Type B pancreatic cell (in vitro differentiated cells): ENCODE measurements at regions not wholly inside any gene's neighbourhood (a gene's known extent, or its start where the extent isn't known, plus 50 kb on each side); places are given as distances from the start of the nearest gene placed in this dataset.
"Not testable (repeated sequence)": the region's sequence is repeated elsewhere in the genome, so short reads cannot be mapped to it uniquely, and the experiment has no call there.

Experiments
- DNase-seq: peaks from one replicate; pipeline ENCODE4 v3.0.0; 2021; ENCODE audit warnings: mixed read lengths; ENCODE audit not compliant: unreplicated experiment; ENCODE audit errors: extremely low spot score
- H3K27ac Mint-ChIP-seq: 2 replicates; pipeline ENCODE4 v1.8.0; 2021; ENCODE audit warnings: mild to moderate bottlenecking, mixed read lengths
- H3K27me3 Mint-ChIP-seq: 2 replicates; pipeline ENCODE4 v1.8.0; 2021; ENCODE audit warnings: mixed read lengths
- H3K36me3 Mint-ChIP-seq: 2 replicates; pipeline ENCODE4 v1.8.0; 2021; ENCODE audit warnings: mixed read lengths
- H3K4me1 Mint-ChIP-seq: one replicate; pipeline ENCODE4 v1.8.0; 2021; ENCODE audit warnings: mixed read lengths; ENCODE audit not compliant: unreplicated experiment
- H3K4me3 Mint-ChIP-seq: 2 replicates; pipeline ENCODE4 v1.8.0; 2021; ENCODE audit warnings: mild to moderate bottlenecking, mixed read lengths
- H3K9me3 Mint-ChIP-seq: 2 replicates; pipeline ENCODE4 v1.8.0; 2021; ENCODE audit warnings: mixed read lengths
- CTCF ChIP-seq: fragments of 200-600 bp; sonication (generic); conservative IDR thresholded peaks from 2 replicates; pipeline ENCODE4 v1.5.0; 2021; ENCODE audit warnings: antibody characterized with exemption, mild to moderate bottlenecking

DNA sequence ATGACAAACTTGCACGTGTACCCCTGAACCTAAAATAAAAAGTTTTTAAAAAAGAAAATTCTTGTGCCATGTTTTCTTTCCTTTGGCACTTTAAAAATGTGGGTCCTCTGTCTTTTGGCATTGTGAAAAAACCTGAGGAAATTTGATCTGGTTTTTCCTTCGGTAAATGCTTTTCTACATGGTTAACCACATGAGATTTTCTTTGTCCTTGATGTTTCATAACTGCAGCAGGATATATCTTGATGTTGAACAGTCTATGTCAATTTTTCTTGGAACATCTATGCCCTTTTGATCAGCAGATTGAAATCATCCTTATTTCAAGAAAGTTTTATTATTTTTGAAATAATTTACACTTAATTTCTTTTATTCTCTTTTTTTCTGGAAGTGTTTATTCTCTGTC, 109.1 kb downstream of the TMEM17 start:
- Mint-ChIP-seq H3K36me3 (no peaks in the 10 kb centered on the region), H3K27ac (no peak overlapping the region), H3K4me3 (no peak overlapping the region), H3K27me3 (no peaks in the 10 kb centered on the region), H3K4me1 (no peaks in the 10 kb centered on the region), H3K9me3 (no peaks in the 10 kb centered on the region)
- no peak for TF ChIP-seq CTCF
- no peak for DNase-seq

DNA sequence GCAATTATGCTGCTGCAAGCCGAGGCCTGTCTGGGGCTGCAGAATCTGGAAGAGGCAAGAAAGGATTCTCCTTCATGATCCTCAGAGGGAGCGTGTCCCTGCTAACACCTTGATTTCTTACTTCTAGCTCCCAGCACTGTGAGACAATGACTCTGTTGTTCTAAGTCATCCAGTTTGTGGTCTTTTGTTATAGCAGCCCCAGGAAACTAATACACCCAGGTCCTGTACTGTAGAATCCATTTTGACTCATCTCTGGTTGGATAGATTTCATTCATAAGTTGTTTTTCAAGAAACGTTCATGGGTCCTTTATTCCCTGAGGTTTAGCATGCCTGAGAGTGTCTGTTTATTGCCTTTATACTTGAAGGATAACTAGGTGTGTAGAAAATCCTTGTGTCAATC, 112.7 kb downstream of the TMEM17 start:
- no peaks in the 10 kb centered on the region for H3K9me3 Mint-ChIP-seq
- H3K36me3 Mint-ChIP-seq: no peaks in the 10 kb centered on the region
- no peak for DNase-seq
- H3K27me3 Mint-ChIP-seq: no peaks in the 10 kb centered on the region
- no peak overlapping the region for H3K27ac Mint-ChIP-seq
- no peak for TF ChIP-seq CTCF
- H3K4me1 Mint-ChIP-seq: no peaks in the 10 kb centered on the region
- H3K4me3 Mint-ChIP-seq: no peak overlapping the region

DNA sequence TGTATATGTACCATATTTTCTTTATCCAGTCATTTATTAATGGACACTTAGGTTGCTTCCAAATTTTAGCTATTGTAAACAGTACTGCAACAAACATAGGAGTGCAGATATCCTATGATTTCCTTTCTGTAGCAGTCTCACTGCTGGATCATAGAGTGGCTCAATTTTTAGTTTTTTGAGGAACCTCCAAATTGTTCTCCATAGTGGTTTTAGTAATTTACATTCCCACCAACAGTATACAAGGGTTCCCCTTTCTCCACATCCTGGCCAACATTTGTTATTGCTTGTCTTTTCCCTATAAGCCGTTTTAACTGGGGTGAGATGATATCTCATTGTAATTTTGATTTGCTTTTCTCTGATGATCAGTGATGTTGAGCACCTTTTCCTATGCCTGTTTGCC, 114.3 kb downstream of the TMEM17 start:
- Mint-ChIP-seq H3K36me3 (peaks cover under 1% of the 10 kb centered on the region), H3K27me3 (no peaks in the 10 kb centered on the region), H3K9me3 (peaks cover 8% of the 10 kb centered on the region), H3K4me1 (no peaks in the 10 kb centered on the region), H3K4me3 (no peak overlapping the region), H3K27ac (no peak overlapping the region)
- DNase-seq: no peak
- TF ChIP-seq CTCF: no peak

DNA sequence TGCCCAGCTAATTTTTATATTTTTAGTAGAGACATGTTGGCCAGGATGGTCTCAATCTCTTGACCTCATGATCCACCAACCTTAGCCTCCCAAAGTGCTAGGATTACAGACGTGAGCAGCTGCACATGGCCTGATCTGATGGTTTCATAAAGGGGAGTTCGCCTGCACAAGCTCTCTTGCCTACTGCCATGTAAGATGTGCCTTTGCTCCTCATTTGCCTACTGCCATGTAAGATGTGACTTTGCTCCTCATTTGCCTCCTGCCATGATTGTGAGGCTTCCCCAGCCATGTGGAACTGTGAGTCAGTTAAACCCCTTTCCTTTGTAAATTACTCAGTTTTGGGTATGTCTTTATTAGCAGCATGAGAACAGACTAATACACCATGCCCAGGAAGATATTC, 119.6 kb downstream of the TMEM17 start:
- H3K4me3 Mint-ChIP-seq, H3K27me3 Mint-ChIP-seq, H3K27ac Mint-ChIP-seq, DNase-seq, H3K36me3 Mint-ChIP-seq: not testable (repeated sequence)
- H3K9me3 Mint-ChIP-seq: peaks cover 23% of the 10 kb centered on the region
- H3K4me1 Mint-ChIP-seq: peaks cover 15% of the 10 kb centered on the region

GRCh38 chr2:62383846-62384245, 122.1 kb downstream of the TMEM17 start:
- no peak for DNase-seq
- H3K27ac Mint-ChIP-seq: no peak overlapping the region

DNA sequence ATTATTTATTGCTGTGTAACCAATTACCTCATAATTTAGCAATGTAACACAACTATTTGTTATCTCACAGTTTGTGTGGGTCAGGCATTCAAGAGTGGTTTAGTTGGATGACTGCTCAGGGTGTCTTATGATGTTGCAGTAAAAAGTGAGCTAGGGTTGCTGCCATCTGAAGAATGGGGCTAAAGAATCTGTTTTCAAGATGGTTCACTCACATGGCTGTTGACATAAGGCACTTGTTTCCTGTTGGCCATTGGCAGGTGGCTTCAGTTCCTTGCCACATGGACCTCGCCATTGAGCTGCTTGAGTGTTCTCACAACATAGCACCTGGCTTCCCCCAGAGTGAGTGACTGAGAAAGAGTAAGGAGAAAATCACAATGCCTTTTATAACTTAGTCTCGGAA, 123.2 kb downstream of the TMEM17 start:
- H3K27ac Mint-ChIP-seq: no peak overlapping the region
- DNase-seq: no peak
- peaks cover 16% of the 10 kb centered on the region for H3K4me1 Mint-ChIP-seq
- H3K27me3 Mint-ChIP-seq: no peaks in the 10 kb centered on the region
- peak overlapping the region; percentile 17 for H3K4me3 Mint-ChIP-seq
- no peak for TF ChIP-seq CTCF
- peaks cover 4% of the 10 kb centered on the region for H3K36me3 Mint-ChIP-seq
- peaks cover 24% of the 10 kb centered on the region for H3K9me3 Mint-ChIP-seq

More at GRCh38 chr2:62383846-62384245, 122.1 kb downstream of the TMEM17 start:
- H3K36me3 Mint-ChIP-seq: peaks cover 4% of the 10 kb centered on the region
- TF ChIP-seq CTCF: no peak
- no peaks in the 10 kb centered on the region for H3K27me3 Mint-ChIP-seq
- no peak overlapping the region for H3K4me3 Mint-ChIP-seq
- H3K4me1 Mint-ChIP-seq: peaks cover 16% of the 10 kb centered on the region
- peaks cover 24% of the 10 kb centered on the region for H3K9me3 Mint-ChIP-seq
